ENCODE measurements at regions not wholly inside any gene's neighbourhood (a gene's known extent, or its start where the extent isn't known, plus 50 kb on each side); places are given as distances from the start of the nearest gene placed in this dataset.
"Not testable (repeated sequence)": the region's sequence is repeated elsewhere in the genome, so short reads cannot be mapped to it uniquely, and the experiment has no call there.

DNA sequence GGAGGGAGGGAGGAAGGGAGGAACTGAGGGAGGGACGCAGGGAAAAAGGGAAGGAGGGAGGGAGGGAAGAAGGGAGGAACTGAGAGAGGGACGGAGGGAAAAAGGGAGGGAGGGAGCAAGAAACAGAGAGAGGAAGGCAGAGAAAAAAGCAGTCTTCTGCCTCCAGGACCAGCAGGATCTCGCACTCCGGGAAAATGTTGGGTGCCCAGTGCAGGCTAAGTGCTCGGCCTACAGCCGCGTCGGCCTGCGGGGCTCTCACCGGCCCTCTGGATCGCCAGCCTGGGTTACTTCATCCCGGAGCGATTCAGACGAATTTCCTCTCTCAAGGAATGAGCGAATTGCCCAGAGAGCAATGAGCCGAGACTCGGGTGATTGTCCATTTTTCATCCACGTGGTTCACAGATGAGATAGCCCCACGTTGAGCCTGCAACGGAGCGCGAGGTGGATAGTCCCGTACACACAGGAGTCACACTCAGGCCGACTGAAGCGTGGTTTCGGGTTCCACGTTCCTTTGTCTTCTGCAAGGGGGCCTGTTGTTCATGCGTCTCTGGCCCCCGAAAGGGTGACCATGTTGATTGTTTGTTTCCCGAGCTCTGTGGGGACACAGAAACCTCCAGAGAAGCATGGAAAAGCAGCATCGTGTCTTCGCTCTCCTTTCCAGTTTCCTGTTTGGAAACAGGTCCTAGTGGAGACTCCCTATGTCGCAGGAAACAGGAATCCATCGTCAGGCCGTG, 1937.1 kb upstream of the DEFB115 start:
- DNase-seq (ENCODE audit: low spot score), result not testable (repeated sequence)

DNA sequence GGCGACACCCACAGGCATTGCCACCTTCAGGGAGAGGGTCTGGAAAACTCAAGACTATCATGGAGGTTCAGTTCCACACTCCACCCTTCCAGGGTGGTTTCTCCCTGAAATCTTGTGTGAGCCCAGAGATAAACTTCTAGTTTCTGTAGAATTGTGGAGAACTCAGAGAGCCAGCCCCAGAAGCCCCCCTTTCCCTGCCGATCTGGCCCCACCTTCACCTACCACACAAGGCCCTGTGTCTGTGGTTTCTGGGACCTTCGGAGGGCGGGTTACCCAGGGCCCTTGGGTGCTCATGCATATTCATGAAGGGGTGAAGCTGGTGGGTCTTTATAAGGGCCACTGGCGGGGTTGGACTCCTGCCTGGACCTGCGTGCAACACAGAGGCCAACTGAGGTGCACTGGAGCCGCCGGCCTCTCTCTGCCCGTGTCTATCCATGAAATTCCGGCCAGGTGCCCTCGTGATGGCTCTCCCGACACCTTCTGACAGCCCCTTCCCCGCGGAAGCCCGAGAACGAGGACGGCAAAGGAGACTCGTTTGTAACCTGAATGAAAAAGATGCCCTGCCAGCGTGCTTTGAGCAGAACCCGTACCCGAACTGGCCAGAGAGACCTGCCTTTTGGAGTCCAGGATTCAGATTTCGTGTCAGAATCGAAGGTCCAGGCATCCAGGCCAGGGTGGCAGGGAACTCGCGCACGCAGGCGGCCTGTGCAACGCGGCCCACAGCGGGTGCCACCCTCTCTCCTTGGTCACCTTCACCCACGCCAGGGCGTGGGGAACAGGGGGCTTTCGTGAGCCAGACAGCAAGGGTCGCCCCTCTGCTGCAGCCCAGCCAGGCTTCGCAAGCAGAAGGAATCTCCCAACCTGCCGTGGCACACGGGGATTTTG, 1933.6 kb upstream of the DEFB115 start:
- DNase-seq (ENCODE audit: low spot score), result not testable (repeated sequence)

DNA sequence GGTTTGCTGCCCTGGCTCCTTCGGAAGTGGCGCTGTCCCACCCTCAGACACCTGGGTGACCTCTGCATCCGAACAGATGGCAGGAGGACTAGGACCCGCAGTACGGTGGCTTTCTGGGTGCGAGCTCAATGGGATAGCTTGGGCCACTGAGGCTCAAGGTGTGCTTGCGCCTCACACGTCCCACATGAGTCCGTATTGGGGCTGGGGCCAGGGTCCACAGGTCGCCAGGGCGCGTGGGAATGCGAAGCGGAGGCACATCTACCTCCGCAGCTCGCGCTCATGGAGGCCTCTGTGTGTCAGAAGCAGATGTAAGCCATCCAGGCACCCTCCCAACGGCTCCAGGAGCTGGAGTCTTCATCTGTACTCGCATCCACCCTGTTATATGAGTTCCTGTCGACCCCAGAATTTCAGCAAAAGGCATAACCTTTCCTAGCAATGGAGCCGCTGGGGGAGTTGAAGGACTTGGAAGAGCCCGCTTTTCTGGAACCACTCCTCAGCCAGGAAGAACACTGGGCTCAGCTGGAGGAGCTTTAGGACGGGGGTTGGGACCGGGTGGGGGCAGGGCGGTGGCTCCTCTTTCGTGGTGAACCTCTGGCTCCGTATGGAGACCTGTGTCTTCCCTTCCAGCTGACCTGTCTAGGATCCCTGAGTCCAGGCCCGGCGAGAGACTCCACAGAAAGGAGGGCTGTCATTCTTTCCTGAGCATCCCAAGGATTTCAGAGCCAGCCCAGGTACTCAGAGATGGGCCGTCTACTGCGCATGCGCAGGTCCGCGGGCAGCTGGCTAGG, 1932.8 kb upstream of the DEFB115 start:
- DNase-seq (ENCODE audit: low spot score), result not testable (repeated sequence)

DNA sequence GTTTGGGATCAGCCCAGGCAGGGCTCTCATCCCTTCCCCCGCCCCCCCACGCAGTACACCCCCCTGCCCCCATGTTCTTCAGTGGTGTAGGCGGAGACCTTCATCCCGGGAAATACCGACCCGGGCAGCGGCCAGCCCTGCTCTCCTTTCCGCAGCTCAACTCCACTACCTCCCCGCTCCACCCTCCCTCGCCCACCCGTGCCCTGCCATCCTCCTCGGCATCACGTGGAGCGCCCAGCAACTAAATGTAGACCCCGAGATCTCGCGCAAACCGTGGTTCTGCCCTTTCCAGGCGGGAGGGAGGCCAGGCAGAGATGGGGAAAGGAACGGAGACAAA, 1932.2 kb upstream of the DEFB115 start:
- no peak for DNase-seq (ENCODE audit: low spot score)

DNA sequence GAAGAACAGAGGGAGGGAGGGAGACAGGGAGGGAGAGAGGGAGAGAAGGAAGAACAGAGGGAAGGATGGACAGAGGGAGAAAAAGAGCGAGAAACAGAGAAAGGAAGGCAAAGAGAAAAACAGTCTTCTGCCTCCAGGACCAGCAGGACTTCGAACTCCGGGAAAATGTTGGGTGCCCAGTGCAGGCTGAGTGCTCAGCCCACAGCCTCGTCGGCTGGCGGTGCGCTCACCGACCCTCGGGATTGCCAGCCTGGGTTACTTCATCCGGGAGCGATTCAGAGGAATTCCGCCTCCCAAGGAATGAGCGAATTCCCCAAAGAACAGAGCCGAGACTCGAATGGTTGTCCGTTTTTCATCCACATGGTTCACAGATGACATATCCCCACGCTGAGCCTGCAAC, 1931.7 kb upstream of the DEFB115 start:
- not testable (repeated sequence) for DNase-seq (ENCODE audit: low spot score)

DNA sequence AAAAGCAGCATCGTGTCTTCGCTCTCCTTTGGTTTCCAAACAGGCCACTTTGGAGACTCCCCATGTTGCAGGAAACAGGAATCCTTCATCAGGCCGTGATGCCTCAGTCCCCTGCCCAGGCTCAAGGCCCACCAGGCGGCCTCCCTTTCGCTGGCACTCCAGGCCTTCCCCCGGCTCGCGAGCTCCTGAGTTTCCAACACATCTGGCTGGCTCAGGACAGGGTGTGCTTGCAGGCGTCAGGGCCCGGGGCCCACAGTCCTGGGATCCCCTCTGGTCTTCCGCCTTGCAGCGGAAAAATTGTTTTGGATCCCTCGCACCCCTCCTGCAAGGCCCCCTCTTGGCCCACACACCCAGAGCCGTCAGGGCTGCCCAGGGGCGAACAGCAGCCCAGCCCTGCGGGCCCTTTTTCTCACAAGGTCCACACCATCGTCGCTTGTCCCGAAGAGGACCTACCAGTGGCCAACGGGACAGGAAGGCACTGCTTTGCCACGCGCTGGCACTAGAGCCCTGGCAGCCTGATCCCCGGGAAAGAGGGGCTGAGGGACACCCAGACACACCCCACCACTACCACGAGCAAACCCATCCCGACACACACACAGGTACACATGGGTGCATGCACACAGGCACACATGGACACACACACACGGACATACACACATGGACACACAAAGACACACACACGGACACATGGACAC, 1930.9 kb upstream of the DEFB115 start:
- no peak for DNase-seq (ENCODE audit: low spot score)

DNA sequence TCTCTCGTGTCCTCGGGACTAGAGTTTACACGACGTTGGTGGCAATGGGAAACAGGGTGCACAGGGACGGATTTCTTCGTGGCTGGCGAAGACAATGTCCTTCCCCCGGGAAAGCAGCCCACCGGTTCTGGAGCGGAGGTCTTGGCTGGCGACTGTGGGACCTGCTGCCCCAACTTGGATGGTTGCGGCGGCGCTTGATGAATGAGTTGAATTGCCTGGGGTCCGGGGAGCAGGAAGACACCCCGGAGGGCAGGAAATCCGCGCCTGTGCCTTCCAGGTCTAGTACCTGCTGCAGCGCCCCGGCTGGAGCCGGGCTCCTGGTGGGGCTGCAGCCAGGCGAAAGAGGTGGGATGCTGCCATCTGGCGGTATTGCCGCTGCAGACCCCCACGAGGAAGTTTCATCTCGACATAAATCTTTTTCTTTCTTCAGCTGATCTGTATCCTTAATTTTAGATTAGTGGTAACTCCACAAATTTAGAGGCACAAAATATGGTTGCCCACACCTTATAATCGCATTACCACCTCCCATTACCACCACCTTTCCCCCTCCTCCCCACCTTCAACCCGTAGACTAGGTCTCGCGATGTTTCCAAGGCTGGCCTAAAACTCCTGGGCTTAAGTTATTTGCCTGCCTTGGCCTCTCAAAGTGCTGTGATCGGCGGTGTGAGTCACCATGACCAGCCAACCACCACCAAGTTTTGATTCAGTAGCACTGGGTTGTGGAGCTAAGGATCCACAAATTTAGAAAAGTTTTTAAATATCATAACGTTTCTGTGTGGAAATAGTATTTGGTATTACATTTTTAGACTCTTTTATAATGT, 1929.7 kb upstream of the DEFB115 start:
- not testable (repeated sequence) for DNase-seq (ENCODE audit: low spot score)

DNA sequence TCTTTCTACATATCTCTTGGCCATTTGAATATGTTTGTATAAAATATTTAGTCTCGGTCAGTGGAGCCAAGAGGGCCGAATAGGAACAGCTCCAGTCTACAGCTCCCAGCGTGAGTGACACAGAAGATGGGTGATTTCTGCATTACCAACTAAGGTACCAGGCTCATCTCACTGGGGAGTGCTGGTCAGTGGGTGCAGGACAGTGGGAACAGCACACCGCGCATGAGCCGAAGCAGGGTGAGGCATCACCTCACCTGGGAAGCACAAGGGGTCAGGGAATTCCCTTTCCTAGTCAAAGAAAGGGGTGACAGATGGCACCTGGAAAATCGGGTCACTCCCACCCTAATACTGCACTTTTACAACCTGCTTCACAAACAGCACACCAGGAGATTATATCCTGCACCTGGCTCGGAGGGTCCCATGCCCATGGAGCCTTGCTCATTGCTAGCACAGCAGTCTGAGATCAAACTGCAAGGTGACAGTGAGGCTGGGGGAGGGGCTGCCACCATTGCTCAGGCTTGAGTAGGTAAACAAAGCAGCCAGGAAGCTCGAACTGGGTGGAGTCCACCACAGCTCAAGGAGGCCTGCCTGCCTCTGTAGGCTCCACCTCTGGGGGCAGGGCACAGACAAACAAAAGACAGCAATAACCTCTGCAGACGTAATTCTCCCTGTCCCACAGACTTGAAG, 1926.9 kb upstream of the DEFB115 start:
- not testable (repeated sequence) for DNase-seq (ENCODE audit: low spot score)

DNA sequence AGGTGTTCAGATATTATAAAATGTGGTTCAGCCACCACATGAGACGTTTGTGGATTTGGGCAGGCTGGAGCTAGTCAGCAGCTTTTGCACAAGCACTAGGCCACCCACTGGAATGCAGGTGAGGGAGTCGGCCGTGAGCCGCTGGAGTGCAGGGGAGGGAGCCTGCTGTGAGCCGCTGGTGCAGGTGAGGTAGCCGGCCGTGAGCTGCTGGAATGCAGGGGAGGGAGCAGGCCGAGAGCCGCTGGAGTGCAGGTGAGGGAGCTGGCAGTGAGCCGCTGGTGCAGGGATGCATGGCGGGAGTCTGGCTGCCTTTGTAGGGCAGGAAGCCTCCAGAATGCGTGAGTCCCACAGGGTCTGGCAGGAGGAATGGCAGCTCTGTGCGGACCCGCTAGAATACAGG, 1907.6 kb upstream of the DEFB115 start:
- DNase-seq (ENCODE audit: low spot score), result no peak

DNA sequence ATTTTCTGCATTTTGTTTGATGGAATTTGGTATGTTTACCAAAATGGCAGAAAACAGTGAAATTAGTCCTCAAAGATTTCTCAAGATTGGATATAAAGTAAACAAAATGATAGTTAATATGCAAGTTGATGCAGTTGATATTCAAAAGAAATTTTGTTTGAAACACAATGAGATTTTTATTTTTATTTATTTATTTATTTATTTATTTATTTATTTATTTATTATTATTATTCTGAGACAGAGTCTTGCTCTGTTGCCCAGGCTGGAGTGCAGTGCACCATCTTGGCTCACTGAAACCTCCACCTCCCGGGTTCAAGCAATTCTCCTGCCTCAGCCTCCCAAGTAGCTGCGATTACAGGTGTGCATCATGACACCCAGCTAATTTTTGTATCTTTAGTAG, 1881.5 kb upstream of the DEFB115 start:
- not testable (repeated sequence) for DNase-seq (ENCODE audit: low spot score)

DNA sequence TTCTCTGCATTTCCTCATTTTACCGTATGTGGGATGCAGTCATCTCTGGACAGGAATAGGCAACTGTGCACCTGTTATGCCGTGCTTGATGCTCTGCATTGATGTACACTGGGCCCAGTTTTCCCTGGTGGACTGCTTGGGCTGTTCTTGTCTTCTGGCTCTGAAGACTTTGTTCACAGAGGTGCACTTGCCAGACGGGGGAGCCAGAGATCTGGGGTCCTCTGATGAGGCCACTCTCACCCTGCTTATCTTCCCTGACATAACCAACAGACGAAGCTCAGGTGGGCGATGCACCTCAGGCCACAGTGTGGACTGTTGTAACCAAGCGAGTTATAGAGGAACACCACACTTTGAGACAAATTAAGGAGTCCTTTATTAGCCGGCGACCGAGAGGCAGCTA, 1864.6 kb upstream of the DEFB115 start:
- DNase-seq (ENCODE audit: low spot score), result not testable (repeated sequence)

DNA sequence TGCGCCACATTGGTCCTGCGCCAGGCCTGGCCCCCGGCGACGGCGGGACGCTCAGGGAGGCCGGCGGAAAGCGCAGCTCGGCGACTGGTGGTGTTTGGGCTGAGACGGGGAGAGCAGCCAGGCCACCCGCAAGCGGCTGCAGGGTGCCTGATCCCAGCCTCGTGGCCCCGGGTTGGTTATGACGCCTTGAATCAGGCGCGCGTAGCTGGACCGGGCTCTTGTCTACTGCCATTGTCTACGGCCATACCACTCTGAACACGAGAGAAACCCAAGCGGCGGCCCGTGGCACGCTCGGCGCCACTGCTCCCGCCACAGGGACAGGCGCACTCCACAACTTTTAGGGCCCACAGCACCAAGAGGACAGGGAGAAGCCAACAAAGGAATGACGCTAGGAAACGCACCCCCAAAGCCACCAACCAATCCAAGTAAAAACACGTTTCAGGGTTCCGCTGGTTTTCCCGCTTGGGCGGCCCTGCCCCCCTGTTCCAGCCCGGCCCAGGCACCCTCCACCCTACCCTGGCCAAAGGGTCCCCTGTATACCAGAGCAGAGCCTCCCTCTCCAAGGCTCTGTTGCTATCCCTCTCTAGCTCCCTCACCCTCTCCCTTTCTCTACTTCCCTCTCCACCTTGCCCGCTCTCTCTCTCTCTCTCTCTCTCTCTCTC, 1849.3 kb upstream of the DEFB115 start:
- DNase-seq (ENCODE audit: low spot score), result no peak

DNA sequence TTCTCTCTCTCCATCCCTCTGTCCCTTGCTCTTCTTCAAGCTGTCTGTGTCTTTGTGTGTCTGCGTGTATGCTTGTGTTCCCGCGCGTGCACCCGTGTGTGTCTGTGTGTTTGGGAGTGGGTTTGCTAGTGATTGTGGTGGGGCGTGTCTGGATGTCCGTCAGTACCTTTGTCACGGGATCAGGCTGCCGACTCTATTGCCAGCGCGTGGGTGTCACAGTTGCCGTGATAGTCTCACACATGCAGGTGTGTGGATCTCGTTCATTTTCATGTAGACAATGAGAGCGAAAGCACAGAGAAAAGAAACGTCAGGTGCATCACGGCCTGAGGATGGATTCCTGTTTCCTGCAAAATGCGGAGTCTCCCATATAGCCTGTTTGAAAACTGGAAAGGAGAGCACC, 1848.8 kb upstream of the DEFB115 start:
- not testable (repeated sequence) for DNase-seq (ENCODE audit: low spot score)

DNA sequence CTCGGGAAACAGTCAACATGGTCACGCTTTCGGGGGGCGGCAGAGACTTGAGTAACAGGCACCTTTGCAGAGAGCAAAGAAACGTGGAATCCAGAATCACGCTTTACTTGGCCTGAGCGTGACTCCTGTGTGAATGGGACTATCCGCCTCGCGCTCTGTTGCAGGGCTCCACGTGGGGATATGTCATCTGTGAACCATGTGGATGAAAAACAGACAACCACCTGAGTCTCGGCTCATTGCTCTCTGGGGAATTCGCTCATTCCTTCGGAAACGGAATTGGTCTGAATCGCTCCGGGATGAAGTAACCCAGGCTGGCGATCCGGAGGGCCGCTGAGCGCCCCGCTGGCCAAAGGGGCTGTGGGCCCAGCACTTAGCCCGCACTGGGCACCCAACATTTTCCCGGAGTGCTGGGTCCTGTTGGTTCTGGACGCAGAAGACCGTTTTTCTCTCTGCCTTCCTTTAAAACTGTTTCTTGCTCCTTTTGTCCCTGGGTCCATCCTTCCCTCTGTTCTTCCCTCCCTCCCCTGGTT, 1848.2 kb upstream of the DEFB115 start:
- DNase-seq (ENCODE audit: low spot score), result not testable (repeated sequence)

DNA sequence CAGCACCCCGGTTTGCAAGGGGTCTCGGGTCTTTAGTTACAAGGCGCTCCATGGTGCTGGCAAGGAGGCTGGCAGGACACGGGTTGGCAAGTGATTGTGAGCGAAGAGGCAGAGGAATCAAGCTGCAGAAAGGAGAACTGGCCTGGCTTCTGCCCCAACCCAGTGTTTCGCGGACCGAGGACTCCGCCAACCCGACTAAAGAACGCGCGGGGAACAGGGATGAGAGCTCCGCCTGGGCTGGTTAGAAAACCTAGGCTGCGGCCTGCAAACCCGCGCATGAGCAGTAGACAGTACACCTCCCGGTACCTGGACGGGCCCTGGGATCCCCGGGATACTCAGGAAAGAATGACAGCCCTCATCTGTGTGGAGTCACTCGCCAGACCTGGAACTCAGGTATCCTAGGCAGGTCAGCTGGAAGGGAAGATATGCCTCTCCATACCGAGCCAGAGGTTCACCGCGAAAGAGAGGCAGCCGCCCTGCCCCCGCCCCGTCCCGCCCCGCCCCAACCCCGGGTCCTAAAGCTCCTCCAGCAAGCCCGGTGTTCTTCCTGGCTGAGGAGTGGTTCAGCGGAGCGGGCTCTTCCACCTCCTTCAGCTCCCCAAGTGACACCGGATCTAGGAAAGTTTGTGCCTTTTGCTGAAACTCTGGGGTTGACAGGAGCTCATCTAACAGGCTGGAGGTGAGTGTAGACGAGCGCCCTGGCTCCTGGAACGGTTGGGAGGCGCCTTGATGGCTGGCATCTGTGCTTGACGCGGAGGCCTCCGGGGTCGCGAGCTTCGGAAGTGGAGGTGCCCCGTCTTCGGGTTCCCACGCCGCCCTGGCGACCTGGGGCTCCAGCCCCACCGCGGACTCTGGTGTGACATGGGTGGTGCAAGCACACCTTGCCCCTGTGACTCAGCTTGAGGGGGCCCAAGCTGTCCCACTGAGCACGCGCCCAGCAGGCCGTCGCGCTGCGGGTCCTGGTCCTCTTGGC, 1847.3 kb upstream of the DEFB115 start:
- DNase-seq (ENCODE audit: low spot score), result no peak

DNA sequence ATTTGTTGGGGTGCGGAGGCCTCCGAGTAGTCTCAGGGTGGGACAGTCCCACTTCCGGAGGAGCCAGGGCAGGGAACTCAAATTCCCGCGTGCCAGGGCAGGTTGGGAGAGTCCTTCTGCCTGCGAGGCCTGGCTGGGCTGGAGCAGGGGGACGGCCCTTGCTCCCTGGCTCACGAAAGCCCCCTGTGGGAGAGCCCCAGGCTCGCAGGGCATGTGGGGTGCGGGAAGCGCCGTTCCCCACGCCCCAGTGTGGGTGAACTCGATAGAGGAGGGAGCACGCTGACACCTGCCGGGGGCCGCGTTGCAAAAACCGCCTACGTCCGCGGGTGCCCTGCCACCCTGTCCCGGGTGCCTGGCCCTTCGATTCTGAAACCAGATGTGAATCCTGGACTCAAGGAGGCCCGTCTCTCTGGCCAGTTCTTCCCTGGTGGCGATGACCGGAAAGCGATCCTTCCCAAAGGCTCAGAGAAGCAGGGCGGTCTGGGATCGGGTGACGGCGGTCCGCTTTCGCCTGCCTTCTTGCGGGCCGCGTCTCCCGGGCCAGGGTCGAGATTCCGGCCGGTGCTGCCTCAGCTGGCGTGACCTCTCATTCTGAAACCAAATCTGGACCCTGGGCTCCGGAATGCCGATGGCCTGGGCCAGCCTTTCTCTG, 1846.5 kb upstream of the DEFB115 start:
- no peak for DNase-seq (ENCODE audit: low spot score)

DNA sequence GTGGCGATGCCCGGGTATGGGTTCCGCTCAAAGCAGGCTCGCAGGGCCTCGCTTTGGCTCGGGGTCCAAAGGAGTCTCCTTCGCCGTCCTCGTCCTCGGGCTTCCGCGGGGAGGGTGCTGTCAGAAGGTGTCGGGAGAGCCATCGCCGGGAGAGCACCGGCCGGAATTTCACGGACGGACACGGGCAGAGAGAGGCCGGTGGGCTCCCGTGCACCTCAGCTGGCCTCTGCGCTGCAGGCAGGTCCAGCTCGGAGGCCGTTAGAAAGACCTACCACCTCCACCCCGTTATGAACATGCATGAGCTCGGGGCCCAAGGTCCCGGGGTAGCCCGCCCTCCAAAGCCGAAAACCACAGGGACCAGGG, 1846.0 kb upstream of the DEFB115 start:
- not testable (repeated sequence) for DNase-seq (ENCODE audit: low spot score)

DNA sequence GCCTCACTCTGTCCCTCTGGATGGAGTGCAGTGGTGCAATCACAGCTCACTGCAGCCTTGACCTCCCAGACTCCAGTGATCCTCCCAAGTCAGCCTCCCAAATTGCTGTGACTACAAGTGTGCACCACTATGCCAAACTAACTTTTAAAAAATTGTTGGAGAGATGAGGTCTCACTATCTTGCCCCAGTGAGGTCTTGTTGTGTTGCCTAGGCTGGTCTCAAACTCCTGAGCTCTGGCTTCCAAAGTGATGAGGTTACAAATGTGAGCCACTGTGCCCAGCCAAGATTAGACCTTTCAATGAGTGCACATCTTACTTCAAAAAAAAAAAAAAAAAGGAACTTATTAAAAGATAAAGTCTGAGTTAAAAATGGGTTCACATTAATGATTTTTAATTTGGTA, 1838.1 kb upstream of the DEFB115 start:
- DNase-seq (ENCODE audit: low spot score), result no peak

Data from hematopoietic multipotent progenitor cell treated with erythropoietin and hydrocortisone succinate and interleukin-3 and kit ligand, for 15 days (in vitro differentiated cells).